ENCODE measurements at regions not wholly inside any gene's neighbourhood (a gene's known extent, or its start where the extent isn't known, plus 50 kb on each side); places are given as distances from the start of the nearest gene placed in this dataset.

GRCh38 chr13:63184693-63185092 is 1769.0 kb upstream of the PCDH20 start:
- POLR2A ChIA-PET = no interaction called here

More at GRCh38 chr13:63184693-63185092, 1769.0 kb upstream of the PCDH20 start:
- Histone ChIP-seq H3K4me2 (ENCODE audit: low read length) (peak overlapping the region; percentile 14), H3K9me3 (ENCODE audit: control insufficient read depth in 1 of 2, insufficient read depth in 1 of 2, low read depth in 1 of 2, low read length in 2 of 2) (no peaks in the 10 kb centered on the region), H3K79me2 (ENCODE audit: insufficient read depth, low read length) (no peaks in the 10 kb centered on the region), H3K27me3 (ENCODE audit: insufficient read depth, low read length) (no peaks in the 10 kb centered on the region), H3K27ac (ENCODE audit: low read depth, low read length) (no peak overlapping the region), H3K36me3 (ENCODE audit: control insufficient read depth in 1 of 2, insufficient read depth in 2 of 2, low read length in 2 of 2) (no peaks in the 10 kb centered on the region), H3K4me1 (ENCODE audit: control insufficient read depth in 1 of 2, insufficient read depth in 2 of 2, low read length in 2 of 2) (peaks cover 0 to 12% of the 10 kb centered on the region in 2 experiments; a peak in 2 of 4 replicates), H3K9ac (ENCODE audit: low read length) (no peak overlapping the region), H2AFZ (ENCODE audit: low read depth, low read length, poor library complexity, severe bottlenecking) (peak overlapping the region; percentile 56), H3K9me2 (ENCODE audit: insufficient read depth) (no peaks in the 10 kb centered on the region), H3K4me3 (replicated peaks in 1 of 2; ENCODE audit: low read depth in 1 of 2, low read length in 2 of 2) (no peak overlapping the region), H4K20me1 (ENCODE audit: insufficient read depth) (no peaks in the 10 kb centered on the region)
- ATAC-seq (peak; percentile 94), DNase-seq (ENCODE audit: low read depth, low spot score) (peak; percentile 24)
- TF ChIP-seq EZH2phosphoT487 (IDR thresholded peaks at IDR 0.05; ENCODE audit: borderline replicate concordance) = no peak
- TF ChIP-seq TCF7L2 (IDR thresholded peaks at IDR 0.05; ENCODE audit: borderline replicate concordance, extremely low read depth, insufficient read depth, insufficient read length) = no peak
- no peak for TF ChIP-seq ELF1 (IDR thresholded peaks at IDR 0.05; ENCODE audit: borderline replicate concordance, low read depth)
- no peak for TF ChIP-seq REST (IDR thresholded peaks at IDR 0.05; ENCODE audit: low read depth)
- TF ChIP-seq YY1 (IDR thresholded peaks at IDR 0.05; ENCODE audit: extremely low read depth, insufficient replicate concordance, low read depth, low read length) = no peak
- no peak for TF ChIP-seq SIN3A (IDR thresholded peaks at IDR 0.05; ENCODE audit: low read depth)
- TF ChIP-seq ZNF274 (IDR thresholded peaks at IDR 0.05; ENCODE audit: low read depth, low read length) = no peak
- TF ChIP-seq CBX3 (IDR thresholded peaks at IDR 0.05; ENCODE audit: low read depth) = no peak
- no peak for TF ChIP-seq CTCF (IDR thresholded peaks at IDR 0.05 in 2 of 3, conservative IDR thresholded peaks at IDR 0.05 in 1 of 3; ENCODE audit: borderline replicate concordance in 1 of 3, insufficient read depth in 1 of 3, low read depth in 2 of 3, low read length in 2 of 3)
- no peak for TF ChIP-seq ZBTB33 (IDR thresholded peaks at IDR 0.05; ENCODE audit: extremely low read depth, insufficient replicate concordance, low read length)
- TF ChIP-seq FOSL1 (IDR thresholded peaks at IDR 0.05; ENCODE audit: low read depth) = no peak
- TF ChIP-seq RAD21 (IDR thresholded peaks at IDR 0.05; ENCODE audit: low read depth) = no peak
- TF ChIP-seq EGR1 (IDR thresholded peaks at IDR 0.05; ENCODE audit: low read depth) = no peak
- TF ChIP-seq ATF3 (IDR thresholded peaks at IDR 0.05) = no peak
- TF ChIP-seq POLR2AphosphoS5 (IDR thresholded peaks at IDR 0.05; ENCODE audit: low read depth, low read length) = no peak
- no peak for TF ChIP-seq CEBPB (IDR thresholded peaks at IDR 0.05; ENCODE audit: low read depth)
- no peak for TF ChIP-seq MAX (IDR thresholded peaks at IDR 0.05)
- no peak for TF ChIP-seq SP1 (IDR thresholded peaks at IDR 0.05; ENCODE audit: low read depth)
- TF ChIP-seq POLR2A (IDR thresholded peaks at IDR 0.05; ENCODE audit: borderline replicate concordance, extremely low read depth, insufficient read depth, insufficient read length) = no peak
- CTCF ChIA-PET = no interaction called here
- BruUV-seq (replicated peaks) = no TSS peak
- RAD21 ChIA-PET (ENCODE audit: low non-redundant PET in 1 of 2, low total read pairs in 2 of 2, uncharacterized antibody in 2 of 2, unreplicated experiment in 2 of 2) = no interaction called here
- intact Hi-C loops (cut with micrococcal nuclease) = no loop called here

Measured in HCT116 (cell line).